ENCODE measurements at regions not wholly inside any gene's neighbourhood (a gene's known extent, or its start where the extent isn't known, plus 50 kb on each side); places are given as distances from the start of the nearest gene placed in this dataset.

- Histone ChIP-seq H3K9me3 (no peaks in the 10 kb centered on the region), H3K4me3 (ENCODE audit: low read depth in 1 of 2, low read length in 1 of 2) (no peak overlapping the region), H3K27ac (no peak overlapping the region), H3K27me3 (no peaks in the 10 kb centered on the region), H3K4me1 (ENCODE audit: control insufficient read depth in 1 of 2, insufficient read depth in 1 of 2, low read depth in 1 of 2, low read length in 1 of 2) (peaks cover 0 to 8% of the 10 kb centered on the region in 2 experiments), H3K36me3 (no peaks in the 10 kb centered on the region)
- no peak for TF ChIP-seq CTCF (IDR thresholded peaks at IDR 0.05)
These were observed 53.5 kb upstream of the CCDC54 start for GRCh38 chr3:107323723-107324122.

GRCh38 chr3:107325446-107325845, 51.8 kb upstream of the CCDC54 start:
- no peaks in the 10 kb centered on the region for H3K9me3 ChIP-seq
- no peaks in the 10 kb centered on the region for H3K27me3 ChIP-seq
- TF ChIP-seq CTCF (IDR thresholded peaks at IDR 0.05) = no peak
- no peaks in the 10 kb centered on the region for H3K36me3 ChIP-seq
- peaks cover 0 to 8% of the 10 kb centered on the region in 2 experiments for H3K4me1 ChIP-seq (ENCODE audit: control insufficient read depth in 1 of 2, insufficient read depth in 1 of 2, low read depth in 1 of 2, low read length in 1 of 2)
- no peak overlapping the region for H3K4me3 ChIP-seq (ENCODE audit: low read depth in 1 of 2, low read length in 1 of 2)
- H3K27ac ChIP-seq = no peak overlapping the region

Data from neutrophil (primary cell).